IPS-18a (cell line): ENCODE measurements at regions not wholly inside any gene's neighbourhood (a gene's known extent, or its start where the extent isn't known, plus 50 kb on each side); places are given as distances from the start of the nearest gene placed in this dataset.

Experiments
- H3K27ac ChIP-seq: one replicate; pipeline ENCODE4 v1.5.1; 2013; ENCODE audit warnings: low read length
- H3K27me3 ChIP-seq: one replicate; pipeline ENCODE4 v1.6.1; 2013; ENCODE audit warnings: mild to moderate bottlenecking, low read length; ENCODE audit not compliant: control insufficient read depth, insufficient read depth
- H3K36me3 ChIP-seq: one replicate; pipeline ENCODE4 v1.6.1; 2013; ENCODE audit warnings: low read depth, low read length; ENCODE audit not compliant: control insufficient read depth
- H3K4me1 ChIP-seq: one replicate; pipeline ENCODE4 v1.6.1; 2013; ENCODE audit warnings: low read depth, low read length; ENCODE audit not compliant: control insufficient read depth
- H3K4me3 ChIP-seq: one replicate; pipeline ENCODE4 v1.5.1; 2013; ENCODE audit warnings: low read length
- H3K9ac ChIP-seq: one replicate; pipeline ENCODE4 v1.6.1; 2013; ENCODE audit warnings: mild to moderate bottlenecking, low read length, moderate library complexity
- H3K9me3 ChIP-seq: one replicate; pipeline ENCODE4 v1.6.1; 2013; ENCODE audit warnings: low read depth, low read length; ENCODE audit not compliant: control insufficient read depth

DNA sequence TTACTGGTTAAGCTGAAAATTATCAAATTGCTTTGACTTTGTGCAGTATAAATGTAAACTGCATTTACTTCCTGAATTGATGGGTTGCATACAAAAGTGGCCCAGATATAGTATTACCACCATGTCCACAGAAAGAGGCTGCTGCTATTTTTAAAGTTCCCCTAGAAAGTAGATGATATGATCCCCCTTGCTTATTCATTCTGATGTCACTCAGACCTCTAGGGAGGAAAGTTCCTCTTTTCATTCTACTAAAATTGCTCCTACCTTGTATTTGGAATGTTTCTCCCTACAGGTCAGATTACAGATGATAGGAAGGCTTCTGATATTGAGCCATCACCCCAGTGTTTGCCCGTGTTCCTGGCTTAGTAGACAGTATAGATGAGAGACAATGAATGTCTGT lies 247.6 kb upstream of the TNP1 start:
- Histone ChIP-seq H3K27me3 (no peaks in the 10 kb centered on the region), H3K27ac (no peak overlapping the region), H3K4me3 (no peak overlapping the region), H3K9me3 (no peaks in the 10 kb centered on the region), H3K9ac (no peak overlapping the region), H3K4me1 (no peaks in the 10 kb centered on the region), H3K36me3 (no peaks in the 10 kb centered on the region)

DNA sequence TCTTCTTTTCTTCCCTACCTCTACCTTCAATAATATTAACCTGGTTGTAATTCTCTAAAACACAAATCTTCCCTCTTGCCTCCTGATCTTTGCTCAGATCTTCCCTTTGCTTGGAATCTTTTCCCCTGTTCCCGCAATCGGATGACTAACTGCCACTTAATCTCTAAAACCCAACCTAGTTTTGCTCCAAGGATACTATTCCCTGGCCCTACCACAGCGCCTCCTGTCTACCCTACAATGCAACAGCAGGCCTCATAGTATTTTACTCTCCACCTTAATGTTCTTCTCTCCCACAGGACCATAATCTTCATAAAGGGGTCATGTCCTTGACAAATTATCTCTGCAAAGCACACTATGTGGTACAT lies 246.8 kb upstream of the TNP1 start:
- Histone ChIP-seq H3K36me3 (no peaks in the 10 kb centered on the region), H3K9me3 (no peaks in the 10 kb centered on the region), H3K4me1 (no peaks in the 10 kb centered on the region), H3K27me3 (no peaks in the 10 kb centered on the region), H3K27ac (no peak overlapping the region), H3K4me3 (no peak overlapping the region), H3K9ac (no peak overlapping the region)

DNA sequence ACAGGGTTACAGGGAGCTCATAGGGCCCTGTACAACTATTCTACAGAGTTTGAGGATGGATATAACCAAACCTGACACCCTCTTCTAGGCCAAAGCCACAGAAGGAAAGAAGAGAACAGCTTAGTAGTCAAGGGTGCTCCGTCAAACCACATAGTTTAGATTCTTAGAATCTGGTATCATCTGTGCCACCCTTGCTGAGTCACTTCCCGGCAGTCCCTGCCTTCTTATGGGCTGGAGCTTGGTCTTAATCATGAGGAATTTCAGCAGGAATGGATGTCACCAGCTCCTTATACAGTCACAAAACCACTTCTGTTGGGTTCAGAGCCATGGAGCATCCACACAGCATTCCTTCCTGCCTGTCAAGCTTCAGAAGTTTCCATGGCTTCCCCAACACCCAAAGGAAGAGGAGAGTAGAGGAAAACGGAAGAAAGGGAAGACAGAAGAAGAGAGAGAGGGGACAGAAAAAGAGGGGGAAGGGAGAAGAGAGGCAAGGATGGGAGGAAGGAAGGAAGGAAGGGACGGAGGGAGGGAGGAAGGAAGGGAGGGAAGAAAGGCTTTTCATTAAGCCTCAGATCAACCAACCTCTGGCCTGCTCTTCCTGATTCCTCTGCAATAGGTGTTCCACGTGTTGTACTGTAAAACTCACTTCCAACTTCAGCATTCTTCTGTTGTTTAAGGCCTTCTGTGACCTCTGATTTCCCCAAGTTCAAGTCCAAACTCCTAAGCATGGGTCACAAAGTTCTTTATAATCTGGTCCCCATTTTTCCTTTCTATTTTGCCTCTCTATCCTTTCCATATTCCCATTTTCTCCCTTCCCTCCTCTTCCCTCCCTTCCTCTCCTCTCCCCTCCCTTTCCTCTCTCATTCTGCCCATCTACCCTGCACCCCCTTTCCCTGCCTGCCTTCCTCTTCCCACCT lies 246.1 kb upstream of the TNP1 start:
- no peaks in the 10 kb centered on the region for H3K9me3 ChIP-seq
- H3K9ac ChIP-seq = no peak overlapping the region
- H3K27me3 ChIP-seq = no peaks in the 10 kb centered on the region
- H3K36me3 ChIP-seq = no peaks in the 10 kb centered on the region
- H3K4me3 ChIP-seq = no peak overlapping the region
- H3K27ac ChIP-seq = no peak overlapping the region
- no peaks in the 10 kb centered on the region for H3K4me1 ChIP-seq

DNA sequence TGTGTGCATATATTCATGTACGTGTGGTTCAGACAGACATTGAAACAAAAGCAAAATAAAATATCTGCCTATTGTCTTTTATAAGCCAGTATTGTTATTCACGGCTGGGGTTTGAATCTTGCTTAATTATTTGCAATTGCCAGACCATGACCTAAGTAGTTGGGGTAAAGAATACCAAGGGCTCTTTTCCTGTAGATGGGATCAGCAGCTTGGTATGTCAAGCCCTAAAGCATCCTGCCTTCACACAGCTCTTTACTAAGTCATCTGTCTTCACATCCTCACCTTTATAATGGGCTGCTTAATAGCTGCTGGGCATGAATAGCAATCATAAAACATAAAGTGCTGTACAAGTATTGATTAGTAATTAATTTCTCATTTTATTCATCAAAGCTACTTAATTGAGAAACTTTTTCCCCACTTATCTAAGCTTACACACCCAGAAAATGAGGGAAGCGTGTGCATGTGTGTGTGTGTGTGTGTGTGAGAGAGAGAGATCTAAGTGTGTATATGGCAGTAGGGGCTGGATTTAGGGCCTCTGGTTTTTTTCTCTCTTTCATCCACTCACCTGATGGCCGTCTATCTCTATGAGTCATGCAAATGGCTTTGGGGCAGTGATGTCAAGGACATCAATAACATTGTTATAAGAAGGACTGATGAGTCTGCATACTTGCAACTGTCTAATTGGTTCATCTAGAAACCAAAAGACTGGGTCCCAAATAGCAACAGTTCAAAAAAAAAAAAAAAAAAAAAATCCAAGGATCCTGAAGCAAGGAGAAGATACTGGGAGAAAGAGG lies 244.1 kb upstream of the TNP1 start:
- H3K4me1 ChIP-seq = no peaks in the 10 kb centered on the region
- H3K9ac ChIP-seq = no peak overlapping the region
- H3K27me3 ChIP-seq = no peaks in the 10 kb centered on the region
- H3K36me3 ChIP-seq = no peaks in the 10 kb centered on the region
- no peaks in the 10 kb centered on the region for H3K9me3 ChIP-seq
- no peak overlapping the region for H3K27ac ChIP-seq
- no peak overlapping the region for H3K4me3 ChIP-seq

DNA sequence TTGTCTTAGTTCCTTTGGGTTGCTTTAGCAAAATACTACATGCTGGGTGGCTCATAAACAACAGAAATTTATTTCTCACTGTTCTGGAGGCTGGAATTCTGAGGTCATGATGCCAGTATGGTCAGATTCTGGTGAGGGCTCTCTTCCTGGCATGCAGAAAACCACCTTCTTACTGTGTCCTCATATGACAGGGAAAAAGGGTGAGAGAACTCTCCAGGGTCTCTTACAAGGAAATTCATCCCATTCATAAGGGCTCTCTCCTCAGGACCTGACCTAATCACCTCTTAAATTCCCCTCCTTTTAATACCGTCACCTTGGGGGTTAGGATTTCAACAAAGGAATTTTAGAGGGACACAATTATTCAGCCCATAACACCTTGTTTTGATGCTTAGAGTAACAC lies 243.1 kb upstream of the TNP1 start:
- Histone ChIP-seq H3K4me1 (no peaks in the 10 kb centered on the region), H3K4me3 (no peak overlapping the region), H3K27me3 (no peaks in the 10 kb centered on the region), H3K9me3 (no peaks in the 10 kb centered on the region), H3K36me3 (no peaks in the 10 kb centered on the region), H3K27ac (no peak overlapping the region), H3K9ac (no peak overlapping the region)

DNA sequence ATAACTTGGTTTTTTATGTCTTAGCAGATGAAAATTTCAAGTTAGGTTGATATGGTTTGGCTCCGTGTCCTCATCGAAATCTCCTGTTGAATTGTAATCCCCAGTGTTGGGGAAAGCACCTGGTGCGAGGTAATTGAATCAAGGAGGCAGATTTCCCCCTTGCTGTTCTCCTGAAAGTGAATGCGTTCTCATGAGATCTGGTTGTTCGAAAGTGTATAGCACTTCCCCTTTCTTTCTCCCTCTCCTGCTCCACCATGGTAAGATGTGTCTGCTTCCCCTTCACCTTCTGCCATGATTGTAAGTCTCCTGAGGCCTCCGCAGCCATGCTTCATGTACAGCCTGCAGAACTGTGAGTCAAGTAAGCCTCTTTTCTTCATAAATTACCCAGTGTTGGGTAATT lies 242.1 kb upstream of the TNP1 start:
- no peak overlapping the region for H3K4me3 ChIP-seq
- no peak overlapping the region for H3K27ac ChIP-seq
- no peak overlapping the region for H3K9ac ChIP-seq
- no peaks in the 10 kb centered on the region for H3K4me1 ChIP-seq
- no peaks in the 10 kb centered on the region for H3K27me3 ChIP-seq
- H3K36me3 ChIP-seq = no peaks in the 10 kb centered on the region
- no peaks in the 10 kb centered on the region for H3K9me3 ChIP-seq

DNA sequence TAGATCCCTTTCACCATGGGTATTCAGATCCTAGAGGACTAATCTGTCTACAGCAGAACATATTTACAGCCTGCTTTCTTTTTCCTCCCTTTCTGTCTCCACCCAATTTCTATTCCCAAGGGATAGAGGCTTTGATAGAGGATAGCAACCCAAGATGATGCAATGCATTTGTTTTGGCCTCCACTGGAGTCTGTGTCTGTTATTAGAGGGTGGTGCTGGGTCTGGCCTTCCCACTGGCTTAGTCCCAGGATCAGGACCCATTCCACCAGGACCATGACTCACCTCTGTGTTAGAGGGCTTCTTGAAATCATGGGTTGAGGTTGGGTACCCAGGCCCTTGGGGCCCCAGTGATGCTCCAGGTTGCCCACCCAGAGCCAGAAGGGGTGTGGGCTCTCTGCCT lies 239.7 kb upstream of the TNP1 start:
- Histone ChIP-seq H3K27me3 (no peaks in the 10 kb centered on the region), H3K9me3 (no peaks in the 10 kb centered on the region), H3K27ac (no peak overlapping the region), H3K4me3 (no peak overlapping the region), H3K4me1 (no peaks in the 10 kb centered on the region), H3K36me3 (no peaks in the 10 kb centered on the region), H3K9ac (no peak overlapping the region)

DNA sequence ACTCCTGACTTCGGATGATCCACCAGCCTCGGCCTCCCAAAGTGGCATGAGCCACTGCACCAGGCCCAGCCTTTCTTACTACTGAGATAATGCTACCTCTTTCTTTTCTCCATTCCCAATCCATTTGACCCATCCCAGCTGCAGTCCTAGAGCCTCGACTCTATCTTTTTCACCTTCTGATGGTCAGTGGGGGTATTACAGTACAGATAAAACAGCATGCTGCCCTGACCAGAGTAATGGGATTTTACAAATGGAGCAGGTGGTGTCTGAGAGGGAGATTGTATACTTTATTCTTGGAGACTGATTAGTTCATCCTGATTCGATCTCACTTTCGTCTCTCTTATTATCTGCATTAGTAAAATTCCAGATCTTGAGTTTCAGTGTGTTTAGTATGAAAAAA lies 238.6 kb upstream of the TNP1 start:
- Histone ChIP-seq H3K9me3 (no peaks in the 10 kb centered on the region), H3K27ac (no peak overlapping the region), H3K4me1 (no peaks in the 10 kb centered on the region), H3K9ac (no peak overlapping the region), H3K36me3 (no peaks in the 10 kb centered on the region), H3K27me3 (no peaks in the 10 kb centered on the region), H3K4me3 (no peak overlapping the region)

DNA sequence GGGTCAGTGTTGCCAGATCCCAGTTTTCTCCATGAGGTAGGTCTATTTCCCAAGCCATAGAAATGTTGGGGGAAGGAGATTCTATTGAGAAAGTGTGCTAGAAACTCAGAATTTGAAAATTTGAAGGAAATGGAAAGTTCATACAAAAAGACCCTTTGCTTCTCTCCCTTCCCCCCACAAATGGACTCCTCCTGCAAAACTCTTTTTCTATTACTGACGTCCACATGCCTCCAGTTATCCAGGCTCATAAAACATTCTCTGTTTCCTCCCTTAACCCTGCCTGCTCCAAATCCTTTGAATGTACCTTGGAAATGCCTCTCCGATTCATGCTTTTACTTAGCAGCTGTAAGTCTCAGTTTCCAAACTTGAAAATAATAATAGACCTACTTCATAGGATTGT lies 237.5 kb upstream of the TNP1 start:
- Histone ChIP-seq H3K36me3 (no peaks in the 10 kb centered on the region), H3K9ac (no peak overlapping the region)

DNA sequence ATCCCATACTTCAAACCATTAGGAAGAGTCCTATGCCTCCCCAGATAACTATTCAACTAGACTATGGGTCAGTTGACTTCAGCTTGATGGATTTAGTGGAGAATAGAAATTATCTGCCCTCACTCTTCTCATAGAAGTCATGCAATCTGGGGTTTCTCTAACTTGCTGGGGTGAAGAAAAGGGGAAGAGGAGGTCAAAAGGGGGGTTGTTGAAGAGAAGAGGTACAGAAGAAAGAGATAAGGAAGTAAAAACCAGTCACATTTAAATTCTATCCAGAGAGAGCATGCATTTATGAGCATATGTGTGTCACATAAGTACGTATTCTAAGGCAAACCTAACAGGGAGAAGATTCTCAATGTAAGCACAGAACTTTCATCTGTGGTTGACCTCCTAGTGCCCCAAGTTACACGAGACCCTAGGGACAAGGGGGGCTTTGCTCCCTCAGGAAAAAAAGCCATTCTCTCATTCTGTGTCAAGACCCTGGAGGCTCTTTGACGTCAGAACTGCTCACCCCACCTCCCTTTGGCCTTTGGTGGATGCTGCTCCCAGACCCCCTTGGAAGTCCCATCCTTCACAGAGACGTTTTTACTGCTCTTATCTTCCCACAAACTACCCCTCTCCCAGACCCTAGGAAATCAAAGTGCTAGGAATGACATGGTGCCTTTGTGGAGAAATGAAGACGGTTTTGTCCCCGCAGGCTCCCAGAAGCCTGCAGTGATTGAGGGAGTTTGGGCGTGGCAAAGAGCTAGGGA lies 236.8 kb upstream of the TNP1 start:
- Histone ChIP-seq H3K4me1 (no peaks in the 10 kb centered on the region), H3K27ac (no peak overlapping the region), H3K9ac (no peak overlapping the region), H3K27me3 (no peaks in the 10 kb centered on the region), H3K9me3 (no peaks in the 10 kb centered on the region), H3K36me3 (no peaks in the 10 kb centered on the region), H3K4me3 (no peak overlapping the region)

More for the DNA sequence above, 237.5 kb upstream of the TNP1 start:
- Histone ChIP-seq H3K9me3 (no peaks in the 10 kb centered on the region), H3K4me1 (no peaks in the 10 kb centered on the region), H3K27ac (no peak overlapping the region), H3K4me3 (no peak overlapping the region), H3K27me3 (no peaks in the 10 kb centered on the region)

DNA sequence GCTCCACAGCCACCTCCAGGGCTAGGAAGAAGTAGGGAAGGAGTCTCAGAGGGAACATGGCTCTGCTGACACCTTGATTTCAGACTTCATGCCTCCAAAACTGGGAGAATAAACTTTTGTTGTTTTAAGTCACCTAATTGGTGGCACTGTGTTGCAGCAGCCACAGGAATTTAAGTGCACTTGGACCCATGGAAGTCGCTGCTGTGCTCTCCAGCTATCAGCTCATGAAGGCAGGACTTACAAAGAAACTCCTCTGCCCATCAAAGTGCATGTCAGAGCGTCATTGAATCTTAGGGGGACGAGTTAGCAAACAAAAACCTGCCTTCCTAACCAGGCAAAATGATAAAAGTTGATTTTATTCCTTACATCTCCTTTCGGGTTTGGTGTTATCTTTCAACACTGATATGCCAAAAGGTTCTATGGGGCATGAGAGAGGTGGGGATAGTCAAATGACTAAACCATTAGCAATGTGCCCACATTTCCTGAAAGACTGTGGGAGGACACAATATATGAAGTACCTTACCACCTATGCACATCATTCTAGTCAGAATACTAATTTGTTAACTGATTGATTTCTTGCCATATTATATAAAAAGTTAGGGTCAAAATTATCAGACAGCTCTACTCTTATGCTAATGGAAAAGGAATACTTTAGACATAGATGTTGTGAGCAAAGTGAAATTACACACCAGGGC lies 235.8 kb upstream of the TNP1 start:
- Histone ChIP-seq H3K9me3 (no peaks in the 10 kb centered on the region), H3K4me1 (no peaks in the 10 kb centered on the region), H3K4me3 (no peak overlapping the region), H3K36me3 (no peaks in the 10 kb centered on the region), H3K9ac (no peak overlapping the region), H3K27ac (no peak overlapping the region), H3K27me3 (no peaks in the 10 kb centered on the region)
